ENCODE measurements at regions not wholly inside any gene's neighbourhood (a gene's known extent, or its start where the extent isn't known, plus 50 kb on each side); places are given as distances from the start of the nearest gene placed in this dataset.

DNA sequence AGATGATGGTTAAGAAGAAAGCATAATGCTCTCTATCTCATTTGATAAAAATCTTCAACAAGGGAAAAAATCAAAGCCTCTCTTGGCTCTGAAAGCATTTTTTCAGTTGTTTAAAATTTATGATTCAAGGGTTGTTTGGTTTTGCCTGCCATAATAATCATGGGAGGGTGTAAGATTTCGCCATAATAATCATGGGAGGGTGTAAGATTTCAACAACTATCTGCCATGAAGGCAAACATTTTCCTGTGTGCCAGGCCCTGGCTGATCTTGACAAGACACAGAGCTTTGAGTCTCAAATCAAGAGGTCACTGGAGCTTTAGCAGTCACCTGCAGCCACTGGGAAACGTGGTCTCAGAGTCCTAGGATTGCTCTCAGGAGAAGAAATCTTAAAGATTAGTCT, 175.1 kb upstream of the PIEZO2 start:
- no peak for TF ChIP-seq ZFX (IDR thresholded peaks at IDR 0.05; ENCODE audit: borderline replicate concordance)
- TF ChIP-seq, protein P1, sequence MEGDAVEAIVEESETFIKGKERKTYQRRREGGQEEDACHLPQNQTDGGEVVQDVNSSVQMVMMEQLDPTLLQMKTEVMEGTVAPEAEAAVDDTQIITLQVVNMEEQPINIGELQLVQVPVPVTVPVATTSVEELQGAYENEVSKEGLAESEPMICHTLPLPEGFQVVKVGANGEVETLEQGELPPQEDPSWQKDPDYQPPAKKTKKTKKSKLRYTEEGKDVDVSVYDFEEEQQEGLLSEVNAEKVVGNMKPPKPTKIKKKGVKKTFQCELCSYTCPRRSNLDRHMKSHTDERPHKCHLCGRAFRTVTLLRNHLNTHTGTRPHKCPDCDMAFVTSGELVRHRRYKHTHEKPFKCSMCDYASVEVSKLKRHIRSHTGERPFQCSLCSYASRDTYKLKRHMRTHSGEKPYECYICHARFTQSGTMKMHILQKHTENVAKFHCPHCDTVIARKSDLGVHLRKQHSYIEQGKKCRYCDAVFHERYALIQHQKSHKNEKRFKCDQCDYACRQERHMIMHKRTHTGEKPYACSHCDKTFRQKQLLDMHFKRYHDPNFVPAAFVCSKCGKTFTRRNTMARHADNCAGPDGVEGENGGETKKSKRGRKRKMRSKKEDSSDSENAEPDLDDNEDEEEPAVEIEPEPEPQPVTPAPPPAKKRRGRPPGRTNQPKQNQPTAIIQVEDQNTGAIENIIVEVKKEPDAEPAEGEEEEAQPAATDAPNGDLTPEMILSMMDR (IDR thresholded peaks at IDR 0.05) = no peak
- no peak overlapping the region for H3K27ac ChIP-seq

GRCh38 chr18:11323359-11323819, 174.0 kb upstream of the PIEZO2 start:
- TF ChIP-seq ZFX (IDR thresholded peaks at IDR 0.05; ENCODE audit: borderline replicate concordance) = no peak
- H3K27ac ChIP-seq = no peak overlapping the region

- TF ChIP-seq, protein P1 (IDR thresholded peaks at IDR 0.05) = no peak
- TF ChIP-seq ZFX (IDR thresholded peaks at IDR 0.05; ENCODE audit: borderline replicate concordance) = no peak
- no peak overlapping the region for H3K27ac ChIP-seq
Observed at GRCh38 chr18:11322716-11323115, 173.3 kb upstream of the PIEZO2 start.

DNA sequence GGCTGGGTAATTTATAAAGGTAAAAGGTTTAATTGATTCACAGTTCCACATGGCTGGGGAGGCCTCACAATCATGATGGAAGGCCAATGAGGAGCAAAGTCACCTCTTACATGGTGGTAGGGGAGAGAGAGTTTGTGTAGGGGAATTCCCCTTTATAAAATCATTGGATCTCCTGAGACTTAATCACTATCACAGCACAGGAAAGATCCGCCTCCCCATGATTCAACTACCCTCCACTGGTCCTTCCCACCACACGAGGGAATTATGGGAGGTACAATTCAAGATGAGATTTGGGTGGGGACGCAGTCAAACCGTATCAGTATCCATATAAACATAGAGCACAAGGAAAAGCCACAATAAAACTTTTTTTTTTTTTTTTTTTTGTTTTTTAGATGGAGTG, 172.6 kb upstream of the PIEZO2 start:
- TF ChIP-seq, protein P1 (IDR thresholded peaks at IDR 0.05) = no peak
- no peak for TF ChIP-seq ZFX (IDR thresholded peaks at IDR 0.05; ENCODE audit: borderline replicate concordance)
- H3K27ac ChIP-seq = no peak overlapping the region

DNA sequence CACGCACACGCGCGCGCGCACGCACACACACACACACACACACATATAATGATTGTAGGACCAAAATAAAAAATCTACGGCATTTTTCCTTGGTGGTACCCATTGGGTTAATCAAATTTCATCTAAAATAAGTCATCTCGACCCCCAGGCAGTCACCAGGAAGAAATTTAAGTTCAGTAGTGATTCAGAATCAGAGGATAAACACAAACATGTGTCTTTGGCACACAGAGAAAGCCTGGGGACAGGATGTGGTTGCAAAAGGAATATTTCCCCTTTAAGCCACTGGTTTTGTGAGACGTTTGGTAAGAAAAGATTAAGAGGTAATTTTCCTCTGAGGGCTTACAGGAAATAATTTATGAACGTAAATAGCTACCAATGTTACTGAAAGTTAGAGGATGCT, 171.6 kb upstream of the PIEZO2 start:
- TF ChIP-seq ZFX (IDR thresholded peaks at IDR 0.05; ENCODE audit: borderline replicate concordance) = no peak
- TF ChIP-seq, protein P1 (IDR thresholded peaks at IDR 0.05) = no peak
- no peak overlapping the region for H3K27ac ChIP-seq

DNA sequence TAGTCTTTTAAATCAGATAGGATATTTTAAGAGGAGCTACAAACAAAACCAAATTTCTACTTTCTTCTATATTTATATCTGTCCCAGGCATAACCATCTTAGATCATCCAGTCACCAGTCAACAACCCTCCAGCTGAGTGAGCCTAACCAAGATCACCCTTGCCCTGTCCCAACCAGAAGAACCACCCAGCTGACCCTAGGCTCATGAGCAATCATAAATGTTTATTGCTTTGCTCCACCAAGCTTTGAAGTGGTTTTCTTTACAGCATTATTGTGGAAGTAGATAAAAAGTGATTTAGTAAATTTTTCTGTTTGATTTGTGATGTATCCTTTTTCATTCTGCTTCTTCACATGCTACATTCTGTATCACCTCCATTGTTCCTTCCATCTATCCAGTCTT, 167.2 kb upstream of the PIEZO2 start:
- H3K27ac ChIP-seq = no peak overlapping the region
- TF ChIP-seq, protein P1 (IDR thresholded peaks at IDR 0.05) = no peak
- no peak for TF ChIP-seq ZFX (IDR thresholded peaks at IDR 0.05; ENCODE audit: borderline replicate concordance)

GRCh38 chr18:11310476-11311086, 161.2 kb upstream of the PIEZO2 start:
- no peak for TF ChIP-seq ZFX (IDR thresholded peaks at IDR 0.05; ENCODE audit: borderline replicate concordance)
- TF ChIP-seq, protein P1 (IDR thresholded peaks at IDR 0.05) = peak; percentile 92

GRCh38 chr18:11309172-11309571, 159.8 kb upstream of the PIEZO2 start:
- no peak overlapping the region for H3K27ac ChIP-seq
- TF ChIP-seq, protein P1 (IDR thresholded peaks at IDR 0.05) = peak; percentile 36
- no peak for TF ChIP-seq ZFX (IDR thresholded peaks at IDR 0.05; ENCODE audit: borderline replicate concordance)

More at GRCh38 chr18:11310476-11311086, 161.2 kb upstream of the PIEZO2 start:
- no peak overlapping the region for H3K27ac ChIP-seq

Data from 22Rv1 (cell line).